ENCODE measurements at regions not wholly inside any gene's neighbourhood (a gene's known extent, or its start where the extent isn't known, plus 50 kb on each side); places are given as distances from the start of the nearest gene placed in this dataset.

DNA sequence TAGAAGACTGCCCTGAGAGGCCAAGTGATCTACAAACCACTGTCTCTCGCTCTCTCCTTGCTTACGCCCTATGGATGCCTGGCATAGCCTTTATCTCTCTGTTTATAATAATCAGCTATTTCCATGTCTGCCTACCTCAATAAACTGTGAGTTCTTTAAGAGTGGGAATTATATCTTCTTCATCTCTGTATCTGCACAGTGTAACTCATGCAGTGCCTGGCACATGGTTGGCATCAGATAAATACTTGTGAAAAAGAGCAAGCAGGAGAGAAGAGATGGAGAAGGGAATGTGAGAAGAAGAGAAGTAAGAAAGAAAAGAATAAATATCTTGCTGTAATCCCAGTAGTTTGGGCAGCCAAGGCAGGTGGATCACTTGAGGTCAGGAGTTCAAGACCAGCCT, 94.6 kb upstream of the TNPO1 start:
- TF ChIP-seq POLR2A (IDR thresholded peaks at IDR 0.05) (no peak), EP300 (IDR thresholded peaks at IDR 0.05) (no peak)
- TF ChIP-seq, protein P1, sequence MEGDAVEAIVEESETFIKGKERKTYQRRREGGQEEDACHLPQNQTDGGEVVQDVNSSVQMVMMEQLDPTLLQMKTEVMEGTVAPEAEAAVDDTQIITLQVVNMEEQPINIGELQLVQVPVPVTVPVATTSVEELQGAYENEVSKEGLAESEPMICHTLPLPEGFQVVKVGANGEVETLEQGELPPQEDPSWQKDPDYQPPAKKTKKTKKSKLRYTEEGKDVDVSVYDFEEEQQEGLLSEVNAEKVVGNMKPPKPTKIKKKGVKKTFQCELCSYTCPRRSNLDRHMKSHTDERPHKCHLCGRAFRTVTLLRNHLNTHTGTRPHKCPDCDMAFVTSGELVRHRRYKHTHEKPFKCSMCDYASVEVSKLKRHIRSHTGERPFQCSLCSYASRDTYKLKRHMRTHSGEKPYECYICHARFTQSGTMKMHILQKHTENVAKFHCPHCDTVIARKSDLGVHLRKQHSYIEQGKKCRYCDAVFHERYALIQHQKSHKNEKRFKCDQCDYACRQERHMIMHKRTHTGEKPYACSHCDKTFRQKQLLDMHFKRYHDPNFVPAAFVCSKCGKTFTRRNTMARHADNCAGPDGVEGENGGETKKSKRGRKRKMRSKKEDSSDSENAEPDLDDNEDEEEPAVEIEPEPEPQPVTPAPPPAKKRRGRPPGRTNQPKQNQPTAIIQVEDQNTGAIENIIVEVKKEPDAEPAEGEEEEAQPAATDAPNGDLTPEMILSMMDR (IDR thresholded peaks at IDR 0.05) = no peak

Data from suprapubic skin (tissue), 3 donors.